T-helper 17 cell (primary cell): ENCODE measurements at regions not wholly inside any gene's neighbourhood (a gene's known extent, or its start where the extent isn't known, plus 50 kb on each side); places are given as distances from the start of the nearest gene placed in this dataset.

Source experiments
- ATAC-seq: fragments of 150-1000 bp; cut with Tn5 transposase; 2 replicates; pipeline ENCODE4 v1.10.0; 2021; ENCODE audit warnings: mild to moderate bottlenecking, moderate library complexity
- DNase-seq, 3 donors: peaks; one replicate each; pipeline versions ENCODE4 v3.0.0 to v3.0.0-alpha.2; 2020 to 2021
- H3K9me3 ChIP-seq: one replicate; pipeline ENCODE4 v1.7.0; 2013; ENCODE audit warnings: low read length, mild to moderate bottlenecking; ENCODE audit not compliant: control insufficient read depth, poor library complexity, severe bottlenecking
- H3K27ac Mint-ChIP-seq: one replicate; pipeline ENCODE4 v1.8.0; 2022; ENCODE audit warnings: mild to moderate bottlenecking, moderate library complexity, mixed read lengths
- H3K27me3 Mint-ChIP-seq: one replicate; pipeline ENCODE4 v1.8.0; 2022; ENCODE audit warnings: mixed read lengths
- H3K36me3 Mint-ChIP-seq: one replicate; pipeline ENCODE4 v1.8.0; 2022; ENCODE audit warnings: low read depth, mixed read lengths
- H3K4me1 Mint-ChIP-seq: one replicate; pipeline ENCODE4 v1.8.0; 2022; ENCODE audit warnings: mild to moderate bottlenecking, mixed read lengths
- H3K4me3 Mint-ChIP-seq: one replicate; pipeline ENCODE4 v1.8.0; 2022; ENCODE audit warnings: mild to moderate bottlenecking, moderate library complexity, mixed read lengths

- H3K27me3 Mint-ChIP-seq: peaks cover 5% of the 10 kb centered on the region
- H3K36me3 Mint-ChIP-seq: no peaks in the 10 kb centered on the region
- no peaks in the 10 kb centered on the region for H3K4me1 Mint-ChIP-seq
Observed at GRCh38 chr10:111789821-111790220, 393.7 kb downstream of the GPAM start.

GRCh38 chr10:111801841-111802240 is 381.7 kb downstream of the GPAM start:
- Mint-ChIP-seq H3K36me3 (no peaks in the 10 kb centered on the region), H3K27ac (no peak overlapping the region)

More at GRCh38 chr10:111789821-111790220, 393.7 kb downstream of the GPAM start:
- no peak overlapping the region for H3K27ac Mint-ChIP-seq
- no peak overlapping the region for H3K4me3 Mint-ChIP-seq
- no peak for ATAC-seq
- H3K9me3 ChIP-seq: no peaks in the 10 kb centered on the region
- DNase-seq: no peak

DNA sequence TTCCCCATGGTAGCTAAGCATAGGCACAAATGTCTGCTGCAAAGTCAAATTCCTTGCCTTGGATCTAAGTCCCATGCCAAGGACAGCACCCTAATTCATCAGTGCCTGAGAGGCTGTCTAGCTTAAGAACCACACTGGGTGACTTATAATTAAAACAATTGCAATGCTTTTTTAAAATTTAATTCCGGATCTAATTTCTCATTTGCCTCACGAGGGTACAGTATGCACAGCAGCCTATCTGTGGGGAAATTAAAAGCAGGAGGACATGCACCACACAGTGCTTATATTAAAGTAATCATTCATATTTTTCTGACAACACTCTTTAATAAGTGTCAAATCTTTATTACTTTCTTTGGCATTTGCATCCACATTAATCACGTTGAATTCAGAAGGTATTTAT is 378.8 kb downstream of the GPAM start:
- Mint-ChIP-seq H3K27me3 (peaks cover 4% of the 10 kb centered on the region), H3K4me3 (no peak overlapping the region), H3K4me1 (no peaks in the 10 kb centered on the region), H3K27ac (no peak overlapping the region), H3K36me3 (no peaks in the 10 kb centered on the region)
- DNase-seq (no peak), ATAC-seq (no peak)
- H3K9me3 ChIP-seq: no peaks in the 10 kb centered on the region

More at GRCh38 chr10:111801841-111802240, 381.7 kb downstream of the GPAM start:
- Mint-ChIP-seq H3K4me1 (no peaks in the 10 kb centered on the region), H3K27me3 (peaks cover 4% of the 10 kb centered on the region), H3K4me3 (no peak overlapping the region)
- ATAC-seq (no peak), DNase-seq (no peak)
- no peaks in the 10 kb centered on the region for H3K9me3 ChIP-seq

- Mint-ChIP-seq H3K27me3 (peaks cover 7% of the 10 kb centered on the region), H3K27ac (no peak overlapping the region), H3K4me1 (no peaks in the 10 kb centered on the region), H3K4me3 (no peak overlapping the region), H3K36me3 (no peaks in the 10 kb centered on the region)
- ATAC-seq (no peak), DNase-seq (no peak)
- no peaks in the 10 kb centered on the region for H3K9me3 ChIP-seq
Observed at GRCh38 chr10:111811517-111811916, 372.0 kb downstream of the GPAM start.

DNA sequence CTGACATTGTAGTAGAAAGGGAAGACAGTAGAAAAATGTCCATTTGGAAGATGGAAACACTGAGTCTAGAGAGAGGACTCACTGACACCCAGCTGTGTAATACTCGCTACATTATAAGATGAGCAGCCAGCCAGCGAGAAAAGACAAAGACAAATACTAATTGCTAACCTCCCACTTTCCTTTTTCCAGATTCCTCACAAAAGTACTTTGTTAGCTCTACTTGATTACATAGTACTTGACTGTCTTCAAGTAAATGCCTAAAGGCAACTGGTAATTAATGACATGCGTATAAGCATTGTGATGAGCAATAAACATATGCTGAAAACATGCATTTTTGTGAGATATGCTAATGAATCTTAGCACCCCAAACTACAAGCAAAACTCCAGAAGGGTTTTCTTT is 363.1 kb downstream of the GPAM start:
- H3K9me3 ChIP-seq: no peaks in the 10 kb centered on the region
- Mint-ChIP-seq H3K27me3 (no peaks in the 10 kb centered on the region), H3K36me3 (no peaks in the 10 kb centered on the region), H3K27ac (no peak overlapping the region), H3K4me1 (no peaks in the 10 kb centered on the region), H3K4me3 (no peak overlapping the region)
- DNase-seq (no peak), ATAC-seq (no peak)

- ATAC-seq (no peak), DNase-seq (no peak)
- Mint-ChIP-seq H3K36me3 (no peaks in the 10 kb centered on the region), H3K4me1 (no peaks in the 10 kb centered on the region), H3K27ac (no peak overlapping the region), H3K4me3 (no peak overlapping the region), H3K27me3 (no peaks in the 10 kb centered on the region)
- H3K9me3 ChIP-seq: no peaks in the 10 kb centered on the region
Observed at GRCh38 chr10:111821871-111822270, 361.7 kb downstream of the GPAM start.

DNA sequence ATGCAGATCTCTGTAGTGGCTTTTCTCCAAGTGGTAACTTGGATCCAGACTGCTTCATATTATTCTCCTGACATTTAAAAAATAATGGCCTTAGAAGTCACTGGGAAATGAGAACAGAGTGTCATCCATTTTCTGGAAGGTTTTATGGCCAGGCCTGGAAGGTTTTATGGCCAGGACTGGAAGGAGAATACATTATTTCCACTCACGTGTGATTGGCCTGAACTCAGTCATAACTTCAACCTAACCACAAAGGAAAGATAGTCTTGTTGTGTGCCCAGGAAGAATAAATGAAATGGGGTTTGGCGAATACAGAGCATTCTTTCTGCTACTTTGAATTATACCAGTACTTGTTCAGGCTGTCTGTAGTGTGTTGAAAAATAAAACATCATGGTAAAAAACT is 360.9 kb downstream of the GPAM start:
- DNase-seq (no peak), ATAC-seq (no peak)
- Mint-ChIP-seq H3K36me3 (no peaks in the 10 kb centered on the region), H3K27ac (no peak overlapping the region), H3K4me1 (no peaks in the 10 kb centered on the region), H3K27me3 (no peaks in the 10 kb centered on the region), H3K4me3 (no peak overlapping the region)
- H3K9me3 ChIP-seq: no peaks in the 10 kb centered on the region

GRCh38 chr10:111824128-111824527 is 359.4 kb downstream of the GPAM start:
- H3K4me1 Mint-ChIP-seq: no peaks in the 10 kb centered on the region
- H3K36me3 Mint-ChIP-seq: no peaks in the 10 kb centered on the region
- no peak overlapping the region for H3K4me3 Mint-ChIP-seq
- no peaks in the 10 kb centered on the region for H3K27me3 Mint-ChIP-seq
- ATAC-seq: no peak
- no peak for DNase-seq
- H3K9me3 ChIP-seq: no peaks in the 10 kb centered on the region
- no peak overlapping the region for H3K27ac Mint-ChIP-seq

DNA sequence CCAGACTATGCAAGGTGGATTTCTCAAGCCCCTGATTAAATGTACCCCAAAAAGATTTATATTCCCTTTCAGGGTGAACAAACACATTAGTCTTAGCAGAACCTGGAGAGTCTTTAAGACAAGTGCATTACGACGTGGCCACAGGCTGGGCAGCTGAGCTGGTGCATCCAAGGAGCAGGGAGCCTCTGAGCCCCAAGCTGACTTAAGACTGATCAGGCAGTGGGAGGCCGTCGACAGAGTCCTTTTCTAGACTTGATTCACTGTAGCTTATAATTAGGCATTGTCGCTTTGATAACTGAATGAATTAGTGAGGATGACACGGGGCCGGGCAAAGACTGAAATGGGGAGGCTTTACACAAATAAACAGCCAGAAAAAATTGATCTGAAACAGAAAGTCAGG is 353.2 kb downstream of the GPAM start:
- Mint-ChIP-seq H3K36me3 (no peaks in the 10 kb centered on the region), H3K27me3 (peaks cover 18% of the 10 kb centered on the region), H3K4me1 (no peaks in the 10 kb centered on the region), H3K4me3 (no peak overlapping the region), H3K27ac (no peak overlapping the region)
- no peak for DNase-seq
- H3K9me3 ChIP-seq: no peaks in the 10 kb centered on the region
- ATAC-seq: no peak

DNA sequence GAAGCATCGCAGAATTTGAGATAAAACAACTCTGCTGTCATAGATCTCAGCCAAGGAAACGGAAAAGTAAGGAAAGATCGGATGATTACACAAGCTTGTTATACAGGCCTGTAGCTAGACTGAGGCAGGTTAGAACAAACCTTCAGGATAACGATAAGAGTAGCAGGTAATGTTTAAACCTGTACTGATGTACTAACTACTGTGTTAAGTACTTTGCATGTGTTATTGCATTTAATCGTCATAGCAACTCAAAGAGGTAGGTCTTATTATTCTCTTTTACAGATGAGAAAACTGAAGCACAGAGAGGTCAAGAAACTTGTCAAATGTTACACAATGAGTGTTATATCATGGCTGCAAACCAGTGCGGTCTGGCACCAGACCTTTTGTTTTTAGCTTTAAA is 352.5 kb downstream of the GPAM start:
- Mint-ChIP-seq H3K4me3 (no peak overlapping the region), H3K27me3 (peaks cover 18% of the 10 kb centered on the region), H3K4me1 (no peaks in the 10 kb centered on the region), H3K27ac (no peak overlapping the region), H3K36me3 (no peaks in the 10 kb centered on the region)
- H3K9me3 ChIP-seq: no peaks in the 10 kb centered on the region
- DNase-seq: no peak
- ATAC-seq: no peak

DNA sequence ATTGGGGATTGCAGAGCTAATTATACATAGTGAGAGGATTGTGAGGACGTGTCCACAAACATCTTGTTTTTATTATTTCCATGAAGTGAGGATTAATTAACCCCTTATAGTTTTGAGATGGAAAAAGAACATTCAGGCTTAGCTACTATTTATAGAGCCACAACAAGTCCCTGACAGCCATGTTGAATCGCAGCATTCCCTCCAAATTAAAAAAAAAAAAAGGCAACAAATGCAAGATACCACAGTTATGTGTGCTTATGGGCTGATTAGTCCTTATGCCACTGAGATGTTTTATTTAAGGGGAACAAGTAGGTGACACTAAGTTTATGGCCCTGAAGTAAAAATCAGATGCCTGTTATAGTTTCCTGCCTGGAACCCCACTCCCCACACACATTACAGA is 350.3 kb downstream of the GPAM start:
- Mint-ChIP-seq H3K4me1 (no peaks in the 10 kb centered on the region), H3K27ac (no peak overlapping the region), H3K36me3 (no peaks in the 10 kb centered on the region), H3K4me3 (no peak overlapping the region), H3K27me3 (peaks cover 18% of the 10 kb centered on the region)
- no peaks in the 10 kb centered on the region for H3K9me3 ChIP-seq
- no peak for ATAC-seq
- DNase-seq: no peak

GRCh38 chr10:111835574-111835973 is 348.0 kb downstream of the GPAM start:
- H3K27me3 Mint-ChIP-seq: peaks cover 17% of the 10 kb centered on the region
- H3K4me1 Mint-ChIP-seq: no peaks in the 10 kb centered on the region
- DNase-seq (no peak), ATAC-seq (no peak)
- no peak overlapping the region for H3K4me3 Mint-ChIP-seq
- H3K9me3 ChIP-seq: no peaks in the 10 kb centered on the region
- no peak overlapping the region for H3K27ac Mint-ChIP-seq
- H3K36me3 Mint-ChIP-seq: no peaks in the 10 kb centered on the region

DNA sequence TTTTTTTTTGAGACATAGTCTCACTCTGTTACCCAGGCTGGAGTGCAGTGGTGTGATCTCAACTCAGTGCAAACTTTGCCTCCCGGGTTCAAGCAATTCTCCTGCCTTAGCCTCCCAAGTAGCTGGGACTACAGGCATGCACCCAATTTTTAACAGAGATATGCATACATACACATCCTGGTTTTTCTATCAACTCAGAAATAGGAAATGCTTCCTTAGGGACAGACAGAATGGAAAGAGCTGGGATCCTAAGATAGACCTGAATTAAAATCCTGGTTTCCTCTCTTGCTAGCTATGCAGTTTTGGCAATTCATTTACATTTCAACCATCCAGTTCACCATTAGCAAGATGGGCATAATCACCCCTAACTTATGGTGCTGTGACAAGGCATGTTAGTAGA is 347.5 kb downstream of the GPAM start:
- Mint-ChIP-seq H3K27ac (no peak overlapping the region), H3K4me3 (no peak overlapping the region)

GRCh38 chr10:111836571-111836970 is 347.0 kb downstream of the GPAM start:
- H3K9me3 ChIP-seq: no peaks in the 10 kb centered on the region
- no peak overlapping the region for H3K4me3 Mint-ChIP-seq
- H3K4me1 Mint-ChIP-seq: no peaks in the 10 kb centered on the region
- no peak for DNase-seq
- peaks cover 8% of the 10 kb centered on the region for H3K27me3 Mint-ChIP-seq
- H3K36me3 Mint-ChIP-seq: no peaks in the 10 kb centered on the region
- ATAC-seq: no peak
- H3K27ac Mint-ChIP-seq: no peak overlapping the region

More for the DNA sequence above, 347.5 kb downstream of the GPAM start:
- ATAC-seq (no peak), DNase-seq (no peak)
- H3K27me3 Mint-ChIP-seq: peaks cover 12% of the 10 kb centered on the region
- no peaks in the 10 kb centered on the region for H3K9me3 ChIP-seq
- no peaks in the 10 kb centered on the region for H3K4me1 Mint-ChIP-seq
- H3K36me3 Mint-ChIP-seq: no peaks in the 10 kb centered on the region

GRCh38 chr10:111837086-111837485 is 346.5 kb downstream of the GPAM start:
- Mint-ChIP-seq H3K4me1 (no peaks in the 10 kb centered on the region), H3K27me3 (peaks cover 8% of the 10 kb centered on the region), H3K4me3 (no peak overlapping the region), H3K36me3 (no peaks in the 10 kb centered on the region), H3K27ac (no peak overlapping the region)
- DNase-seq (no peak), ATAC-seq (no peak)
- H3K9me3 ChIP-seq: no peaks in the 10 kb centered on the region
